ENCODE measurements at regions not wholly inside any gene's neighbourhood (a gene's known extent, or its start where the extent isn't known, plus 50 kb on each side); places are given as distances from the start of the nearest gene placed in this dataset.

- Histone ChIP-seq H3K4ac (ENCODE audit: low read depth, low read length) (no peak overlapping the region), H3K56ac (ENCODE audit: extremely low read depth, insufficient read depth, low read length) (no peak overlapping the region), H3K27me3 (ENCODE audit: control insufficient read depth, insufficient read depth, low read length) (no peaks in the 10 kb centered on the region), H2AK9ac (replicated peaks; ENCODE audit: low read depth, low read length, poor library complexity) (no peak overlapping the region), H2BK5ac (ENCODE audit: low read depth, low read length, poor library complexity, severe bottlenecking) (no peak overlapping the region), H3K4me2 (ENCODE audit: low read depth, low read length) (no peak overlapping the region), H3K4me3 (ENCODE audit: insufficient read depth, low read depth, low read length) (no peak overlapping the region), H2BK20ac (ENCODE audit: low read depth, low read length) (no peak overlapping the region), H3K36me3 (ENCODE audit: control insufficient read depth, insufficient read depth, low read length) (no peaks in the 10 kb centered on the region), H2BK120ac (ENCODE audit: low read depth, low read length) (no peak overlapping the region), H3K18ac (ENCODE audit: low read depth, low read length) (no peak overlapping the region), H3K23ac (ENCODE audit: low read depth, low read length) (no peak overlapping the region), H2AFZ (replicated peaks; ENCODE audit: low read length, poor library complexity) (no peak overlapping the region), H3K4me1 (ENCODE audit: control insufficient read depth, insufficient read depth, low read length) (peaks cover 3% of the 10 kb centered on the region), H4K5ac (ENCODE audit: low read depth, low read length) (no peak overlapping the region), H2BK15ac (ENCODE audit: low read depth, low read length) (no peak overlapping the region), H3K9ac (ENCODE audit: low read depth, low read length) (no peak overlapping the region), H3K14ac (replicated peaks; ENCODE audit: low read depth, low read length) (no peak overlapping the region), H3K27ac (ENCODE audit: insufficient read depth, low read length) (no peak overlapping the region), H4K8ac (ENCODE audit: low read depth in 2 of 2, low read length in 2 of 2) (no peak overlapping the region), H3K9me3 (ENCODE audit: control insufficient read depth, insufficient read depth, low read length) (no peaks in the 10 kb centered on the region), H2AK5ac (ENCODE audit: low read depth, low read length) (no peak overlapping the region), H4K91ac (ENCODE audit: insufficient read depth, low read depth, low read length) (no peak overlapping the region), H3K79me1 (ENCODE audit: low read depth in 1 of 2, low read length in 2 of 2) (no peaks in the 10 kb centered on the region), H3K9me1 (ENCODE audit: insufficient read depth, low read length) (peaks cover 3% of the 10 kb centered on the region; the same call in 1 of the 2 replicates), H4K20me1 (ENCODE audit: insufficient read depth, low read length) (no peaks in the 10 kb centered on the region)
- BruUV-seq (replicated peaks), result no TSS peak
- CTCF ChIA-PET, result interaction anchor here (0.7 to 1.2 kb wide), 3 partner anchors 68 to 81 kb away, joined by 3 to 4 read pairs (median 3); no protein-coding TSS in a partner anchor
- POLR2A ChIA-PET (ENCODE audit: unreplicated experiment), result no interaction called here
- dilution Hi-C loops (cut with HindIII; ENCODE audit: low sequenced_read_pairs, unreplicated experiment), result no loop called here
- TF ChIP-seq RAD21 (IDR thresholded peaks at IDR 0.05; ENCODE audit: low read length) (peak; percentile 14; the same call in 1 of the 2 replicates), ELK1 (IDR thresholded peaks at IDR 0.05; ENCODE audit: borderline replicate concordance, low read depth, low read length) (no peak)
- intact Hi-C loops (cut with micrococcal nuclease), result no loop called here
- in situ Hi-C loops (cut with MboI; ENCODE audit: low sequenced_read_pairs), result no loop called here
- no CpG with 5 or more reads among the region's 1 CpG for WGBS, 2 experiments (ENCODE audit: extremely low coverage in 2 of 2, insufficient read length in 1 of 2)
- DNase-seq, result no peak
- no peak for ATAC-seq (ENCODE audit: low read depth)
Measured at GRCh38 chr6:24994812-24995211, 59.1 kb upstream of the RIPOR2 start.

All from IMR-90 (cell line).